ENCODE measurements at regions not wholly inside any gene's neighbourhood (a gene's known extent, or its start where the extent isn't known, plus 50 kb on each side); places are given as distances from the start of the nearest gene placed in this dataset.
A peak's percentile ranks its signal among the peaks of the same experiment; 100 is the strongest.

DNA sequence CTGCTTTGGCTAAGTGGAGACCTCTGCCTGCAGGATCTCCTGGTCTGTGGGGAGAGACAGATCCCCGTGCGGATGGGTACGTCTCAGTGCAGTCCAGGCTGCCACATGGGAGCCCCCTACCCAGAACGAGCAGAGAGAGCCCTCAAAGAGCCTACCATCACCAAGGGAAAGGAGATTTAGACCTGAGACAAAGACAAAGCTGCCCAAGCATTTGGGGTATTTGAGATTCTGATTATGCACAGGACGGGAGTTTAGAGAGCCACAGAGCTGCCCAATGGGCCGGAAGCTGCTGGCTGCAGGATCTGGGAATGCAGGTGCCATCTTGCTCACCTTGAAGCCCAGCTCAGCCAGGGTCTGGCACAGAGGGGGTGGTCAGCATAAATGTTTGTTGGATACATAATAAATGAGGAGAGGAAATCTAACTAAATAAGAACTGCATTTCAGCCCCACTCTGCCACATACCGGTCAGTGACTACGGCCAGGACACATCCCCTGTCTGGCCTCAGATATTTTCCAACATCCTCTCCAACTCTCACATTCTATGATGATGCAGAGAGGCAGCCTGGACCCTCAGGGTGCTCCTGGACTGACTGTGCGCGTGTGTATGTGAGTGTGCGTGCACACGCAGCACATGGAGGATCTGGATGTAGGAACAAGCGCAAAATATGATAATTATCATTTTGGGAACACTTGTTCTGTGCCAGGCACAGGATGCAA, 157.8 kb downstream of the FGF18 start:
- TF ChIP-seq, protein P1, sequence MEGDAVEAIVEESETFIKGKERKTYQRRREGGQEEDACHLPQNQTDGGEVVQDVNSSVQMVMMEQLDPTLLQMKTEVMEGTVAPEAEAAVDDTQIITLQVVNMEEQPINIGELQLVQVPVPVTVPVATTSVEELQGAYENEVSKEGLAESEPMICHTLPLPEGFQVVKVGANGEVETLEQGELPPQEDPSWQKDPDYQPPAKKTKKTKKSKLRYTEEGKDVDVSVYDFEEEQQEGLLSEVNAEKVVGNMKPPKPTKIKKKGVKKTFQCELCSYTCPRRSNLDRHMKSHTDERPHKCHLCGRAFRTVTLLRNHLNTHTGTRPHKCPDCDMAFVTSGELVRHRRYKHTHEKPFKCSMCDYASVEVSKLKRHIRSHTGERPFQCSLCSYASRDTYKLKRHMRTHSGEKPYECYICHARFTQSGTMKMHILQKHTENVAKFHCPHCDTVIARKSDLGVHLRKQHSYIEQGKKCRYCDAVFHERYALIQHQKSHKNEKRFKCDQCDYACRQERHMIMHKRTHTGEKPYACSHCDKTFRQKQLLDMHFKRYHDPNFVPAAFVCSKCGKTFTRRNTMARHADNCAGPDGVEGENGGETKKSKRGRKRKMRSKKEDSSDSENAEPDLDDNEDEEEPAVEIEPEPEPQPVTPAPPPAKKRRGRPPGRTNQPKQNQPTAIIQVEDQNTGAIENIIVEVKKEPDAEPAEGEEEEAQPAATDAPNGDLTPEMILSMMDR (IDR thresholded peaks at IDR 0.05; ENCODE audit: control extremely low read depth, extremely low read depth): no peak
- Histone ChIP-seq H3K27ac (ENCODE audit: low read depth in 1 of 2, low read length in 1 of 2) (no peak overlapping the region), H3K36me3 (ENCODE audit: control insufficient read depth in 4 of 4, insufficient read depth in 4 of 4, low read length in 4 of 4) (no peaks in the 10 kb centered on the region), H3K9me3 (ENCODE audit: control insufficient read depth in 4 of 4, insufficient read depth in 3 of 4, low read length in 3 of 4) (no peaks in the 10 kb centered on the region), H3K4me3 (no peak overlapping the region), H3K9ac (ENCODE audit: insufficient read depth in 1 of 2, low read length in 2 of 2) (no peak overlapping the region), H3K4me1 (ENCODE audit: control insufficient read depth in 5 of 5, insufficient read depth in 5 of 5, low read length in 5 of 5) (peaks cover 0 to 29% (median 5%) of the 10 kb centered on the region in 5 donors), H3K27me3 (ENCODE audit: control insufficient read depth in 3 of 3, insufficient read depth in 3 of 3, low read length in 2 of 3) (no peaks in the 10 kb centered on the region)
- DNase-seq: no peak
- WGBS, 2 donors: 87 to 88% methylated on average over 13 of the region's 13 CpGs
- no peak for ATAC-seq (ENCODE audit: insufficient read depth, low FRiP score)

DNA sequence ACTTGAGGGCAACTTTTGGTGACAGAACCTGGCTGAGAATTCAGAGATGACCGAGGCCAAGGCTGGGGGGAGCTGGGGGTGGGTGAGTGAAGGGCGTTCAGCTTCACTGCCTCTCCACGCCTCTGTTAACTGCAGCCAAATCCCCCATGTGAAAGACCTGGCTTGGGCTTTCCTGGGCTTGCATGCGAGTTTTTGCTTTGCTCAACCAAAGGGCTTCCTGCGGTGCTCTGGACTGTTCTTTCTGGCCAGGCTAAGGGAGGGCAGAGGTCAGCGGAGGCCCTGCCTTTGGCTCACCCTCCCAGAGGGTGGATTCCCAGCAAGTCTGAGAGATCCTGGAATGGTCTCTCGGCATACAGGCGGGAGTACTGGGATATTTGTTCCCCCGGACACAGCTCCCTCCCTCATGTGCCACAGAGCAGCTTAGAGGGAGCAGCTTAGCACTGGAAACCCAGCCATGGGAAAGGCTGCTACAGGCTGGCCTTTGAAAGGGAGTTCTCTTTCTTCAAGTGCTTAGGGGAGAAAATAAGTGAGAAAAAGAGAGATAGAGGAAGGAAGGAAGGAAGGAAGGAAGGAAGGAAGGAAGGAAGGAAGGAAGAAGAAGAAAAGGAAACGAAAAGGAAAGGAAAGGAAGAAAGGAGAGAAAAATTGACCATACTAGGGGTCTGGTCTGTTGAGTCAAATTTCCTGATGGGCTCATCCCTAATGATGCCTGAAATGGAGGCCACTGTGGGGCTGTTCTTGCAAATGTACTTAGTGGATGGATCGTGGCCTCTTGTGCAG, 158.8 kb downstream of the FGF18 start:
- WGBS, 2 donors: 72 to 86% methylated on average over 11 of the region's 11 CpGs
- H3K9ac ChIP-seq (ENCODE audit: insufficient read depth in 1 of 2, low read length in 2 of 2): no peak overlapping the region
- H3K4me1 ChIP-seq (ENCODE audit: control insufficient read depth in 5 of 5, insufficient read depth in 5 of 5, low read length in 5 of 5): peaks cover 0 to 31% (median 5%) of the 10 kb centered on the region in 5 donors
- TF ChIP-seq, protein P1 (IDR thresholded peaks at IDR 0.05; ENCODE audit: control extremely low read depth, extremely low read depth): no peak
- no peaks in the 10 kb centered on the region for H3K9me3 ChIP-seq (ENCODE audit: control insufficient read depth in 4 of 4, insufficient read depth in 3 of 4, low read length in 3 of 4)
- no peak overlapping the region for H3K27ac ChIP-seq (ENCODE audit: low read depth in 1 of 2, low read length in 1 of 2)
- H3K36me3 ChIP-seq (ENCODE audit: control insufficient read depth in 4 of 4, insufficient read depth in 4 of 4, low read length in 4 of 4): no peaks in the 10 kb centered on the region
- no peaks in the 10 kb centered on the region for H3K27me3 ChIP-seq (ENCODE audit: control insufficient read depth in 3 of 3, insufficient read depth in 3 of 3, low read length in 2 of 3)
- H3K4me3 ChIP-seq: no peak overlapping the region
- ATAC-seq (ENCODE audit: insufficient read depth, low FRiP score): peak; percentile 66
- no peak for DNase-seq

DNA sequence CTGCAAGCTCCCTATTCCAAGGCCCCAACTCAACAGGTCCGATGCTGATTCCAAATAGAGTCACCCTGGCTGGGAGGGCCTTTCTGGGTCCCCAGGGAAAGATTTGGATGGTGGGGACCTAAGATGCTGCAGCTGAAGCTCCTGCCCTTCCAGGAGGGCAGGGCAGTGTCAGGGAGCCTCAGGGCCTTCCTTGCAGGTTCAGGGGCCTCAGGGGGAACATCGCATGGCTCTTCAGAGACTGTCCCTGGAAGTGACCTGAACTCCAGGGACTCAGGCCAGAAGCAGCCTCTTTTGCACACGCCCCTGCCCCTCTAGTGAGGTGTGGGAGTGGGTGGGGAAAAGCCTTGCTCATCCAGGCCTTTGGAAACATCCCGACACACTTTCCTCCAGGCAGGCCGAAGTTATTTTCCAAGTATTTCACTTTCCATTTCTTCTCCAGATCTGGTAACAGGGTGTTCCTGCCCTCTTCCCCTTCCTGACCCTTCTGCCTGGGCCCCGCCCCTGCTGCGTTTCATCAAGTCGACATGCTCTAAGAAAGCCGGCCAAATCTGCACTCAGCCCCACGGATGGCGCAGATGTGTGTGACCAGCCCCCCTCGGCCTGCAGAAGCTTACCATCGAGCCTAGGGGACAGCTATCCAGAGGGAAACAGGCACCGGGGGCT, 159.5 kb downstream of the FGF18 start:
- Histone ChIP-seq H3K4me1 (ENCODE audit: control insufficient read depth in 5 of 5, insufficient read depth in 5 of 5, low read length in 5 of 5) (peaks cover 0 to 31% (median 5%) of the 10 kb centered on the region in 5 donors), H3K27me3 (ENCODE audit: control insufficient read depth in 3 of 3, insufficient read depth in 3 of 3, low read length in 2 of 3) (no peaks in the 10 kb centered on the region), H3K4me3 (no peak overlapping the region), H3K27ac (ENCODE audit: low read depth in 1 of 2, low read length in 1 of 2) (peak overlapping the region in 1 of 2 donors; percentile 20), H3K36me3 (ENCODE audit: control insufficient read depth in 4 of 4, insufficient read depth in 4 of 4, low read length in 4 of 4) (no peaks in the 10 kb centered on the region), H3K9me3 (ENCODE audit: control insufficient read depth in 4 of 4, insufficient read depth in 3 of 4, low read length in 3 of 4) (no peaks in the 10 kb centered on the region), H3K9ac (ENCODE audit: insufficient read depth in 1 of 2, low read length in 2 of 2) (no peak overlapping the region)
- ATAC-seq (ENCODE audit: insufficient read depth, low FRiP score) (peak; percentile 15), DNase-seq (no peak)
- TF ChIP-seq, protein P1 (IDR thresholded peaks at IDR 0.05; ENCODE audit: control extremely low read depth, extremely low read depth): no peak
- 64 to 77% methylated on average over 14 of the region's 14 CpGs for WGBS, 2 donors

All from lung (tissue), 11 donors.